HuH-7 (cell line): ENCODE measurements at regions not wholly inside any gene's neighbourhood (a gene's known extent, or its start where the extent isn't known, plus 50 kb on each side); places are given as distances from the start of the nearest gene placed in this dataset.
"Not testable (repeated sequence)": the region's sequence is repeated elsewhere in the genome, so short reads cannot be mapped to it uniquely, and the experiment has no call there.

Source experiments
- DNase-seq: peaks from one replicate; pipeline ENCODE4 v3.0.0; 2011; ENCODE audit warnings: low spot score

GRCh38 chr5:126155298-126155697, 267.9 kb upstream of the GRAMD2B start:
- DNase-seq, result not testable (repeated sequence)

DNA sequence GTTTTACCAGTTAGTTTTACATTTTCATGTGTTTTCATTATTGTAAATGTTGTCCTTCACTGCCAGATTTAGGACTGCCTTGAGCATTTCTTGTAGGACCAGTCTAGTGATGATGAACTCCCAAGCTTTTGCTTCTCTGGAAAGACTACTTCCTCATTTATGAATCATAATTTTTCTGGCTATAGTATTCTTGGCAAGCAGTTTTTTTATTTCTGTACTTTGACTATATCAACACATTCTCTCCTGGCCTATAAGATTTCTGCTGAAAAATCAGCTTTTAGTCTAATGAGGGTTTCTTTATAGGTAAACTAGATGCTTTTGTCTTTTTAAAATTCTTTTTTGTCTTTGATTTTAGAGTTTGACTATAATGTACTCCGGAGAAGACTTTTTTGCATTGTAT, 256.8 kb upstream of the GRAMD2B start:
- DNase-seq, result no peak

- no peak for DNase-seq
These were observed 254.4 kb upstream of the GRAMD2B start for GRCh38 chr5:126168785-126169184.

DNA sequence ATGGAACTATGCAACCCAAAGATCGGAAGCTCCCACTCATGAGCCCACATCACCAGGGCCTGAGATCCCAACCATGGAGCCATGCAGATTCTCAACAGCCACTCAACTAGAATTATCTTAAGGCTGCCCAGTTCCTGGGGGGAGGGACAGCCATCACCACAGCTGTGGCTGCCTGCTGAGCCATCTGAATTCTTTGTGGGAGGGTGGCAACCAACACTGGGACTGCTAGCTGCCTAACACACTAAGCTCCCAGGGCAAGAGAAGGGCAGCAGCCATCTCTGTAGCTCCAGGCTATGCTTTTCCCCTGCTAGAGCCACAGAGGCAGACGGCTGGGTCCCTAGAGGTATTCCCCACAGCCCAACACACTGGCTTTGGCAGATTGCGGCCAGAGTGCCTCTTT, 251.3 kb upstream of the GRAMD2B start:
- no peak for DNase-seq

DNA sequence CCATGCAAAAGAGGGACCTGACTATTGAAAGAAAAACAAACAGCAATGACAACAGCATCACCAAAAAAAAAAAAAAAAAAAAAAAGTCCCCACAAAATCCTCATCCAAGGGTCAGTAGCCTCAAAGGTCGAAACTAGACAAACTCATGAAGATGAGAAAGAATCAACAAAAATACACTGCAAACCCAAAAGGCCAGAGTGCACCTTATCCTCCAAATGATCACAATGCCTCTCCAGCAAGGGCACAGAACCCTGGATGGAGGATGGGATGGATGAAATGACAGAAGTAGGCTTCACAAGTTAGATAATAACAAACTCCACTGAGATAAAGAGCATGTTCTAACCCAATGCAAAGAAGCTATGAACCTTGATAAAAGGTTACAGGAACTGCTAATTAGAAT, 250.4 kb upstream of the GRAMD2B start:
- DNase-seq, result no peak

DNA sequence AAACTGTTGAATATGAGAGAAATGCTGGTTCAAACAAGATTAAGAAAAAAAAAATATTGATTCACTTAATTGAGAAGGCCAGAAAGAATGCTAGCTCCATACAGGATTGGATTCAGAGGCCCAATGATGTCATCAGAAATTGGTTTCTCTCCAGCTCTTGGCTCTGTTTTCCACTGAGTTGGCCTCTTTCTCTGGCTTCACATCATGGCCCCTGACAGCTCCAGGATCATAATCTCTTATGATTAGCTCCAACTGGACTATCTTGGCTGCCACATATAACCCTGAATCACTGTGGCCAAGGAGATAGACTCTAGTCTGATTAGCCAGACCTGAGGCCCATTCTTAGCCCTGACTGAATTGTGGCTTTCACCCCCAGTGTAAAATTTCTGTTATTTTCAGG, 244.7 kb upstream of the GRAMD2B start:
- no peak for DNase-seq

- no peak for DNase-seq
These were observed 240.1 kb upstream of the GRAMD2B start for GRCh38 chr5:126182971-126183695.

DNA sequence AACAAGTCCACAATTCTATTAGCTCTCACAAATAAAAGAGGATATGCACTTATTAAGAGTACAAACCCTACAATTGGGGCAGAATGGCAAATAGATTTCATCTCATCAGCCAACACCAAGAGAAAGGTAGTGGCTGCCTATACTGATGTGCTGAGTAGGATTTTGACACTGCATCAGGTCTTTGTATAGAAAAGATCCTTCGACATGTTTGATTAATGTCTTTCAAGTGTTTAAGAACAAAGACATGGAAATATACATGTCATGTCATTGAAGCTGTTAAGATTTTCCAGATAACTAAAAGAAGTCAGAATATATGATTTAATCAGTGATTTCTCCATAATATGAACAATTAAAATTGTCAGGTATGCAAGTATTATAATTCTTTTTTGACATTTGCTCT, 238.7 kb upstream of the GRAMD2B start:
- no peak for DNase-seq

GRCh38 chr5:126186210-126186609, 237.0 kb upstream of the GRAMD2B start:
- no peak for DNase-seq

DNA sequence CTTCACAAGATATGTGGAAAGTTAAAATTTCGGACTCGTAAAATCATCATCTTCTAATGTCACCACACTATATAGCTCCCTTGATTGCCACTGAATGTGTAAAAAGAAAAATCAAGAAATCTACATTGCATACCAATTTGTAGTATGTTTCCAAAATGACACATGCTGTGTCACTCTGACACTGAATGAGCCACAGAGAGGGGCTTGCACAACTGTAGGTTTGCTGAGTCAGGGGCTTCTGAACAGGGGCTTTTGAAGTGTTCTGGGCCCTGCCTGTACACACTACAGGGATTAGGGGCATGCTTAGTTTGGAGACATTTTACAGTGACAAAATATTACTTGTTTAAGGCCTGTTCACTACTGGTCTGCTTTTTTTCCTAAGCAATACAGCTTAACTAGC, 234.4 kb upstream of the GRAMD2B start:
- DNase-seq, result no peak

- DNase-seq, result no peak
These were observed 234.0 kb upstream of the GRAMD2B start for GRCh38 chr5:126189231-126189630.

DNA sequence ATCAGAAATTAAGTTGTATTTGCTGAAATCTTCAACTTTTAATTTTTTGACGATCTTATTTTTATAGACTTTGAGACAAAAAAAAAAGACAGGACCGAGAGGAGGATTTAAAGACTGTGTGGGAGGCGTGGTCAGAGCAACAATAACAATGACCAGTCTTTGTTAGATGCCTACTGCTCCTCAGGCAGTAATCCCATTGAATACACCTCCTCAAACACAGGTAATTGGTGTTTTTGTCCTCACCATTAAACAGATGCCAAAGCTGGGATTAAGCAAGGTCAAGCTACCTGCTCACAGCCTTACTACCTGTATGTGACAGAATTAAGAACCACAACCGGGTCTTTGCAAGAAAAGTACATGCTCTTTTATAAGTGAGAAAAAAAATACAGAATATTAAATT, 233.3 kb upstream of the GRAMD2B start:
- DNase-seq, result no peak

DNA sequence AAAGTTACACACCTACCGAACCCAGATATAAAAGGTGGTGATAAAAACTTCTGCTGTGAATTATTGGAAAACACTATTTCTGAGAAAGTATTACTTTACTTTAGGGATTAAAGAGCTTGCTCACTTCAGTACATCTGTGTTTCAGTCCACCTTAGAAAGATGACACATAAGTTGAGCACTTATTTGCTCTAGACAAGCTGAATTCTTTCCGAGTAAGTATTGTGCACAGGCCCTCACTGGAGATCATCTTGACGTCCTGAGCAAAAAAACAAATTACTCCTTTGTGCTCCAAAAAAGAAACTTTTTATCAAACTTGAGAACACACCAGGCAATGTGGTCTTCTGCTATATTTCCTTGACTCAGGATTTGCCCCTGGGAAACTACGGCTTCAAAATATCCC, 231.0 kb upstream of the GRAMD2B start:
- DNase-seq, result no peak

DNA sequence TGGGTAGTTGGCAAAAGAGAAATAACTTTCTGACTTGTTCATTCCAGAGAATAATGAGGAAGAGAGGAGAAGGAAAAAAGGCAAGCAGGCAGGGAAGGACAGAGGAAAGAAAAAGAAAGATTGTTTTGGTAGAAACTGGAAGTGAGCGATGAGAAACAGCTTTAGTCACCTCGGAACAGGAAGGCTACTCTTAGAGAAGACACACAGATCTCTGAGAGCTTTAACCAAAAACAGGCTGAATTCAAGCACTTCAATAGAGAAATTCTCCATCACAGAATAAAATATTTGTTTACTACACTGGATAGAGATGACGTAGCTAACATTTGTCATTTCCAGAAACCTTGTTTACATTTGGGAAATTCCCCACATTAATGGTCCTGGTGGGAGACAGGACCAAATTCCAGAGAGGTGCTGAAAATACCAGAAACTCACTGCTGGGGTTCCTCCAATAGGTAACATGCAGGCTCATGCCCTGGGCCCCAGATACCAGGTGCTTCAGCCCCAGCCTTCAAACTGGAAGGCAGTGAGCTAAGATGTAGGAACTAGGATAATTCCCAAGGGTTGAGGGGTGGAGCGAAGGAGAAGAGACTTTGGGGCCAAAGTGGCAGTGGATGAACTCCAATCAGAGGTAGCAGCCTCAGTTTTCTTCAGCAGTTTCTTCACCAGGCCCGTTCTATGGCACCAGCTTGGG, 227.7 kb upstream of the GRAMD2B start:
- no peak for DNase-seq

- no peak for DNase-seq
These were observed 224.7 kb upstream of the GRAMD2B start for GRCh38 chr5:126198531-126198930.

DNA sequence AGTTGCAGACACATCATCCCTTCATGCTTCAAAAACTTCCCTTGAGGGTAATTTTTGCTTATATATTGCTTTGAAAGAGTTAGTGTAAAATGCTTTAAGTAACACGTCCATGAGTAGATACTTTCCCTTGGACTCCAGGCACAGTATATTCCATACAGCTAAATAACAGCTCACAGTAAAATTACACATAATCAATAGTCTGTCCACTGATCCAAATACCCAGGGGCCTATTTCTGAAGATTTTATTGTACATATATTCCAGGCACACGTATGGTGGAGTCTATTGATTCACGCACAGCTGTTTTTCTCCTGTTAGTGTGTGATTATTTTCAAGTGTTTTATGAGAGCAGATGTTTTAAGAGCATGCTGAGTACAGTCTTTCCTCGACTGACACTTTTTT, 223.7 kb upstream of the GRAMD2B start:
- DNase-seq, result no peak

DNA sequence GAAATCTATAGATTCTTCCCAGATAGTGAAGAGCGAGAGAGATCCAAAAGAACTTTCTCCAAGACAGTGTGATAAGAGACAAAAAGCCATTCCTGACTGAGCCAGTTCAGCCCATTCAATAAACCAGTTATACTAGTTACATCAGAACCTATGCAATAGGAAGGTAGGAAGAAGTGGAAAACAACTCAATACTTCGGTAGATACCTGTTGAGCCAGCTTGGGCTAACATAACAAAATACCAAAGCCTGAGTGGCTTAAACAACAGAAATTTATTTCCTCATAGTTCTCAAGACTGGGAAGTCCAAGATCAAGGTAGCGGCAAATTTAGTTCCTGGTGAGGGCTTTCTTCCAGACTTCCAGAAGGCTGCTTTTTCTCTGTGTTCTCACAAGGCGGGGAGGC, 214.5 kb upstream of the GRAMD2B start:
- DNase-seq, result no peak

DNA sequence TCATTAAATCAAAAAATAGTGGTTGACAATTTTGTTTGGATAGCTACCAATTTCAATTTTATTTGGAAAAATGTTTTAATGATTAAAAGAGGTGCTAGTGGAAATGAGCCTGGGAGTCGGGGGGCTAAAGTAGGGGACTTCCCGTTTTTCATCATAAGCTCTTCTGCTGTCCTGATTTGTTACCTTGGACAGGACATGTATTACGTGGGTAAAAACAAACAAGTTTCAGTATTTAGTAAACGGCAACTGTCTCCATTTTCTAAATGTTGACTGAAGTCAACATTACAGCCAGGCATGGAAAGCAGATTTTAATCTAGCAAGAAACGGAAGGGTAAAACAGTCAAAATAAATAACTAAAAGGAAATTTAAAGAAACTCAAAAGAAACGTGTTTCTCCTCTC, 212.3 kb upstream of the GRAMD2B start:
- DNase-seq, result no peak

DNA sequence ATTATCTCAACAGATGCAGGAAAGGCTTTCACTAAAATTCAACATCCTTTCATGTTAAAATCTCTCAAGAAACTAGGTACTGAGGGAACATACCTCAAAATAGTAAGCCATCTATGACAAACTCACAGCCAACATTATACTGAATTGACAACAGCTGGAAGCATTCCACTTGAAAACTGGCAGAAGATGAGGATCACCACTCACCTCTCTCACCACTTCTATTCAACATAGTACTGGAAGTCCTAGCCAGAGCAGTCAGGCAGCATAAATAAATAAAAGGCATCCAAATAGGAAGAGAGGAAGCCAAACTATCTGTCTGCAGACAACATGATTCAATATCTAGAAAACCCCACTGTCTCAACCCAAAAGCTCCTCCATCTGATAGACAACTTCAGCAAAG, 203.6 kb upstream of the GRAMD2B start:
- no peak for DNase-seq

GRCh38 chr5:126220725-126221124, 202.5 kb upstream of the GRAMD2B start:
- DNase-seq, result no peak

- DNase-seq, result no peak
These were observed 194.3 kb upstream of the GRAMD2B start for GRCh38 chr5:126228934-126229333.

DNA sequence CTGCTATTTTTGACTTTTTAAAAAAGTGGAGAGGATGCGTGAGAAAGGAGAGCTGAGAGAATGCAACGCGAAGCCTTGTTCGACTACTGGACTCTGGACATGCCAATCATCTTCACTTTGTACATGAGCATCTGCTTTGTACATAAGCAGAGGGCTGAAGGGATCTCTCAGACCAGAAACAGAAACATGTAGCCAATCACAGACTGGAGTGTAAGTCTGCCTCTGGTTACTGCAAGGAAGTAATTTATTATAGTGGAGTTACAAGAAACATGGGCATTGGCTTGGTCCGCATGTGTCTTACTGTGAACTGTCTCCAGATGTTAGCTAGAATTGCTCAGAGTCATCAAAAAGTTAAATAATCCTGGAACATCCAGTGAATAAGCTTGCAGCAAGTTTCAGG, 190.0 kb upstream of the GRAMD2B start:
- no peak for DNase-seq

DNA sequence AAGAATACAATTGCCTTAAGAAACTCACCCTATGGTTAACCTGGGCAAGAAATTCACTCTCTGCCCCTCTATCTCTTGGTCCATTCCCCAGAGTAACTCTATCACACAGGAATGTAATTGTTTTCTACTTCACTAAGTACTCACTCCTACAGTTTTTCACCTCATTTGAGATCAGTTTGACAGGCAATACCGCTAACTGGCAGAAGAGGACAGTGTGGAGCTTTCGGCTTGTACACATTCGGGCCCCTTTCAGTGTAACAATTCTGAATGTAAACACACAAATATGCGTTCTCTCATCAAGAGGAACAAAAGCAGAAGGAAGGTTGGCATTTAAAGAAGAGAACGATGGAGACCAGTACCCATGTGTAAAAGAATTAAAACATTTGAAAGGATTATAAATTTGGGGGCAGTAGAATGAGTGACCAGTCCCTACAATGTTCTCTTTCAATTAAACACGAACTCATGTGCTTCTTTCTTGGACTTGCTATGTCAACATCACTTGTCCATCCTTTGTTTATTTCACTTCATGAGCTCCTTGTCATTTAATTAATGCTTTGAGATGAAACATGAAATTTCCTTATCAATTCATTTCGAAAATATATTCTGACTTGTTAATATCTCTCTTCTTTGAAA, 188.5 kb upstream of the GRAMD2B start:
- peak; percentile 58 for DNase-seq

DNA sequence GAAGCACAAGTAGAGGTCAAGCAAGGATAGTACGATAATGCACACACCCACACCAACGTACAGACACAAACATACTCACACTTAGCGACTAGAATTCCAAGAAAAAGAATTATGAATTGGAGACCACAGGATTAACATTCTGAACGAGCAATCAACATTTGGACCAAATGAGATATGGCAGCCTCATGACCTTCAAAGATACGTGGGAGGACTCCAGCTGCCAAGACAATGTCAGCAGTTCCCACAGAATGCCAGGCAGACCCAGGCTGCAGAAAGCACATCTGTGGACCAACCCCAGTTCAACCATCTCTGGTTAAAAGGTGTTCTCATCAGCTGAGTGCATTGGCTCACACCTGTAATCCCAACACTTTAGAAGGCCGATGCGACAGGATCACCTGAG, 187.6 kb upstream of the GRAMD2B start:
- DNase-seq, result no peak
